SW480 (cell line): ENCODE measurements at regions not wholly inside any gene's neighbourhood (a gene's known extent, or its start where the extent isn't known, plus 50 kb on each side); places are given as distances from the start of the nearest gene placed in this dataset.
"Not testable (repeated sequence)": the region's sequence is repeated elsewhere in the genome, so short reads cannot be mapped to it uniquely, and the experiment has no call there.

Source experiments
- DNase-seq: peaks from one replicate; pipeline ENCODE4 v3.0.0-alpha.2; 2016; ENCODE audit warnings: low spot score

DNA sequence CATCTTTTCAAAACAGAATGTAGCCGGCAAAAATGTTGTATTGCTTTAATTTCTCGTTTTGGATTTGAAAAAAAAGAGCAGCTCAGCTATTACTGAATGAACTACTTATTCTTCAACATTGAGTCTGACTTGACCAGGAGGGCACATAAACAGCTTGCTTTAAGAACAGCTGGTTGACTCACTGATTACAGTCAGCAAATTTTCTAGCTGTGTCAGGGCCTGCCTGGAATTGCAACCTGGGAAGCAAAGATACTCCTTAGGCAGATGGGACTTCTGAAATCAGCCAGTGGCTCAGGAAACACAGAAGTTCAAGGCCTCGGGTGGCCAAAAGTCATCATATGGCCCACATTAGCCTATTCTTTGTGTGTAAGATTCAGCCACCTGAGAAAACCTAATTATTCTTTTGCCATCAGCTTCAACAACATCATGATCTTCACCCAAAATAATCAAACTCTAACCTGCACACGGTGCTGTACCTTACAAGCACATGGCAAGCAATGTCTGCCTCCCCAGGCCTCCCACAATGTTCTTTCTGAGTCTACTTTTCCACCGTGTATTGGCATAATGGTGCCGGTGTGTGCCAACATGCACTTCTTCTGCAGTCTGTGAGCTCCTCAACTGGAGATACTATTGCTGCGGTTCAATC, 307.2 kb downstream of the HHIPL2 start:
- DNase-seq = no peak

DNA sequence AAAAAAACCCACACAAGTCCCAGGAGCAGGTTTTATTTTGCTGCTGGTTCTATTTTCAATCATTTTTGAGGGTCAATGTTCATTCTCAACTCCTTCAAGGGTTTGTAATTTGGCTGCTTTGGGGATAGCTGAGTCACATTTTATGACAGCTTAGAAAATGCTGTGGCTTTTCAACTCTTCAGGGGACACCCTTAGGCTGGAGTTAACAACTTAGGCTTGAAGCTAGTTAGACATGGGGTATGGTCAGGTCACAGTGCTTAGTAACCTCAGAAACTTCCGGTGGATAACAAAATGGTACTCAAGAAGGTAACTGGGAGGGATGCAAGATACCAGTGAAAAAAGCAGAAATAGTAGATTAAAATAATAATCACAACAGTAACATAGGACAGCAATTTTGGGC, 308.8 kb downstream of the HHIPL2 start:
- DNase-seq = no peak

DNA sequence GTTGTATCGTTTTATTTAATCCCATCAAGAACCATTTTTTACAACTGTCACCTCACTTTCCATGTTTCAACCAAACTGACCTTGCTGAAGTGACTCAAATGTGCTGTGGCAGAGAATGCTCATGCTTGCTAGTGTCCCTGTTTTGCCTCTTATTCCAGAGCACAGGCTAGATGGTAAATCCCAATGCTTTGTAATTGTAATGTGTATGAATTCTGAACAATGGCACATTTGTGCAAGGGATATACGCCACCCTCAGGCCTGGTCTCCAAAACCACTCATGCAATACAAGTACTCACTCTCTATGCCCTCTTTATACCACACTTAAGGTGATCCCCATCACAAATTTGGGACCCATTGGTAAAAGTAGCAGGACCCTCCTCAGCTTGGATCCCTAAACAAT, 313.6 kb downstream of the HHIPL2 start:
- DNase-seq = no peak

DNA sequence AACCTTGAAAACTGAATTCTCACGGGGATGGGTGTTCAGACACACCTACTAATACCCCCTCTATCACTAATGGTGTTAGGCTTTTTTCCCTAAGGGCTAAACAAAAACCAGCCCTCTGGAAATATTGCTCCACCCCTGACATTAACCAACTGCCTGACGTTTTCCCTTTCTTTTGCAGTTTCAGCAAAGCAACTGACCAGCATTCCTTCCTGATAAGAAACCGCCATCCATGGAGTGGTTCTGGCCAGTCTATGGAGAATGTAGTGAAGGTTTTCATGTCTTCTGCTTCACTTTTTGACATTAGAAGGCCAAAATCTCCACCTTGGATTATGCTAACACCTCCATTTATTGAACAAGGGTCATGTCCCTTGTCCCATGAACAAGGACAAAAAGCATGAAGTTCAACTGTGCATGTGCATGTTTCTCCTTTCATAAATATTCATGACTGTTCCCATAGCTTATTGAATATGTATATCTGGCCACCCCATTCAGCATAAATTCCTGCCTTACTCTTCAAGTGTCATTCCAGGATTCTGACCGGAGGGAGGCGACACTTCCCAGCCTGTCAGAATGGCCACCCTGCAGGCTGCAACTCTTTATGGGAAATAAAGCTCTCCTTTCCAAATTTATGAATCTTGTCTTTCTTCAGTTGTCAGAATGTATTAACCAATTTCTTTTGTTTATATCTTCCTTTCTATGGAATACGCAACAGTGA, 314.3 kb downstream of the HHIPL2 start:
- no peak for DNase-seq

DNA sequence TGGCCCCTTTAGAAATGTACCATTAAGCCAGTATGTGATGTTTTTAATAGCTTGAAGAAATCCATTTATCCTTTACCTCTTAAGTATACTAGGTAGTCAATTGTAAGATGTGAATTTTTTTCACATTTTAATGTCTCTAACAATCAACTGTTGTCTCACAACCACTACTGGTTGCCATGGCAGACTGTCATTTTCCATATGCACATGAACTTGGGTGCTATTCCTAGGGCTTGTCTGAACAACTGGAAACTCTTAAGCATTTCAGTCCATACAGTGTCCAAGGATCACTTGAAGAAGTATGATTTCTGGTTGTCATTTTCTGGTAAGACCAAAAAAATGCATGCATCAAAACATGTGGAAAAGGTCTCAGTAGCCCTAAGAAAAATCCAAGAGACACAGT, 315.1 kb downstream of the HHIPL2 start:
- DNase-seq = no peak

DNA sequence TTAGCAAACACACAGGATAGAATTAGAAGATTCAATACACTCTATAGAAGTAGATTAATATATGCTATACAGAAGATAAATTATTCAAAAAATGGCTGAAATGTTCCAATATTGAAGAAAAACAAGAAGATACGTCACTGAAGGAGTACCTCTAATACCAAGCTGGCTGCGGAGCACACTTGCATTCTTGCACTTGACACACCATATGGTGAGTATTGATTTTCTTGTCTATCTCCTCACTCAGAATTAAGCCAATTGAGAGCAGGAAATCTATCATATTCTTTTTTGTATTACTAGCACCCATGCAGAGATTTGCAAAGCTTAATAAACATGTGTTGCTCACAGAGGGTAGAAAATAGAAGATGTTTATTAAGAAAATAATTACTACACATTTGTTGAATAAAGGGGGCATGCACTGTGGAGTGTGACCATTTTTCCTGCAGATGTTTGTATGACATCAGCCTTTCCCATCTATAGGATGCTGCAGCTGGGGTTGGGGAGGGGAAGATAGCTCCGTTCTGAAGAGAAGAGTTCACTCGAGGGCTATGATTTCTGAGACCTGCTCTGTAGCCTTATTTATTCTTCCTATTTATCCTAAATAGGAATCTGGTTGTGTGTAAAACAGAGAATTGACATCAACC, 318.1 kb downstream of the HHIPL2 start:
- no peak for DNase-seq

DNA sequence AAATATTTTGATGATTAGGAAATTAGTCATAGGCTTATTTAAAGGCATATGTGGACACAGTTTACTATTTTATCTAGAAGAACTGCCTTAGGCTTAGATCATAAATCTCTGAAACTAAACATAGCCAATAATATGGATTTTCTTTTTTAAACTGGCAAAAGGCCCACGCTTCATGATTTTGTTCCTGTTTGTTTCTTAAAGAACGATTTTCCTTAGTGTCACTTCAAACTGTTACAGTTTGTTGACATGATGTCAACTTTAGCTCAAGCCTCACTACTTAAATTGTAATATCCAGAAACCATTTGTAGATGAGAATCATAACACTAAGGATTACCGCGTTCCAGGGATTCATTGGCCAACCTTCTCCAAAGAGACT, 322.6 kb downstream of the HHIPL2 start:
- DNase-seq = no peak

DNA sequence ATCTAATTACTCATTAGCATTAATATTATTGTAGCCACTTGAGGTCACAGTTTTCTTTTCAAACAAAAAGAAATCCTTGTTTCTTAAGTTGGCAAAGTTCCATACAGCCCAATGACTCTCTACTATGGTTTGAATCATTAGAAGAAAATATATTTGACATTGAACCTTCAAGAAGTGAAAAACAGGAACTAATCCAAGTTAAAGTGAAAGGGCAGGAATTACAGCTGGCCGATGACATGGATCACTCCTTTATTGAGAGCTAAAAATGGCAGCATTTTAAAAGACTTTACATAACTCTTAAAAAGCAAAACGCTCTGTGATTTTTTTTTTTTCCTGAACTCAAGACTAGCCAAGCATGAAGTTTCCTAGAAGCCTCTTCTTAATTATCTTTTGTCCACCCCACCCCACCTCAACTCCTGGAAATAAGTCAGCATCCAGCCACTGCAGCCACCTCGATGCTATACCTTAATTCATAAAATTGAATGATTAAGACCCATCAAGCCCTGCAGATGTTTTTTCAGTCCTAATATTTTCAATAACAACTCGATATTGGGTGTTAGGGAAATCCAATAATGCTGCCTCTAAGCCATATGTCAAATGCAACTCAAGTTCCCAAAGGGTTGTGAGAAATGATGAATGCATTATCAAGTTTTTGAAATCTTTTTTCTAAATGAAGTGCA, 323.1 kb downstream of the HHIPL2 start:
- no peak for DNase-seq

DNA sequence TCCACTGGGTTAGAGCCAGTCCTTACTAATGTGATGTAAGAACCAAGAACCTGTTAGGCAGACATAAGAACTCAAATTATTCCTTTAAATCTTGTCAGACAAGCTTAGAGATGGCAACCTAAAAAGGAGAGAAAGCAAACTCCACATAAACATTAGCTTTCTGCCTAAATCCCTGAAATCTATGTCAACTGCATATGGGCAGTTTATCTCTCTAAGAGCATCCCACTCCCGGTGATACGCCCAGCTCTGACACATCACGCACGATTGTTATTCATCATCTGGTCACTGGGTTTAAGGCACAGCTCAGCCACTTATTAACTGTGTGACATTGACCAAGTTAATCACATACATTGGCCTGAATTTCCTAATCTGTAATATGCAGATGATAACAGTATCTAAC, 323.7 kb downstream of the HHIPL2 start:
- DNase-seq = no peak

DNA sequence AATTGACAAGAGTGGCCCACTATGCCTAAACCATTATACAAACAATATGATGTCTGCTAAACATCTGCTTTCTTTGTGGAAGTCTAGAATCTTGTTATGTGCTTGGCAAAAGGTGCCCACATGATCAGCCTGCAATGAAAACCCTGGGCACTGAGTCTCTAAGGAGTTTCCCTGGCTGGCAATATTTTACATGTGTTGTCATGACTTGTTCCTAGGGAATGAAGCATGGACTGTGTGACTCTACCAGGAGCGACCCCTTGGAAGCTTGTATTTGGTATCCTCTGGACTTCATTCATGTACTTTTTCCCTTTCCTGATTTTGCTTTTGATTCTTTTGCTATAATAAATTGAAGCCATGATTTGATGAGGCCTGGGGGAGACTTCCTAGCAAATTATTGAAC, 324.9 kb downstream of the HHIPL2 start:
- no peak for DNase-seq

DNA sequence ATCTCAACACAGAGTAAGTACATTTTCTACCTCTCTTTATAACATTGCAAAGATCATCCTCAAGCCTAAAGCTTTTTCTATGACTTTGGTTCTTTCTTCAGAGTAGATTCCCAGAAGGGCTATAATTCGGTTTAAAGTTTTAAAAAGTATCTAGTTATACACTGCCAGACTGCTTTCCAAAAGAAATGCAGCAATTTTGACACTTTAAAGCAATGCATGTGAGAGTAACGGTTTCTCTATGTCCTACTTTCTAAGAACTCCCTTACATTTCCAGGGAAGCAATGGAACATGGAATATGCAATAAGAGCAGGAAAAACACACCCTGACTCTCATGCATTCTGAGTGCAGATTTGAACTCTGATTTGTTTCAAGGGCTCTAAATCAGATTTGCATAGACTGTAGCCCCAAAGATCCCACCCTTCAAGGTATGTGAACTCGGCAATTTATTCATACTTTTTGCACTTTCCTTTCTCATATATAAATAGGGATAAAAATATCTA, 331.6 kb downstream of the HHIPL2 start:
- no peak for DNase-seq

DNA sequence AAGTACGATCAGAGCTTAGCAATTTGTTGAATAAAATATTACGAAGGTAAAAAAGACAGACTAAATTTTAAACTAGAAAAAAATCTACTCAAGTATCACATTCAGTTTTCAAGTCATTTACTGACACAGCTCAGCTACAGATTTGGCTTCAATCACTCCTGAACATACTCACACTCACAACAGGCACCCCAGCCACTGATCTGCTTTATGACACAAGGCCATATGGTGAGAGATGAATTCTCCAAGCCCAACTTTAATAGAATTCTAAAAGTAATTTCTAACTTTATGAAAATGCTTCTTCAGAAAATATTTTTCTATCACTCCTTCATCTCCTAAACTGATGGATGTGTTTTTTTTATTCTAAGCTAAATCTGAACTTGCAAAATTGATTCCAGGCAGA, 337.1 kb downstream of the HHIPL2 start:
- no peak for DNase-seq

DNA sequence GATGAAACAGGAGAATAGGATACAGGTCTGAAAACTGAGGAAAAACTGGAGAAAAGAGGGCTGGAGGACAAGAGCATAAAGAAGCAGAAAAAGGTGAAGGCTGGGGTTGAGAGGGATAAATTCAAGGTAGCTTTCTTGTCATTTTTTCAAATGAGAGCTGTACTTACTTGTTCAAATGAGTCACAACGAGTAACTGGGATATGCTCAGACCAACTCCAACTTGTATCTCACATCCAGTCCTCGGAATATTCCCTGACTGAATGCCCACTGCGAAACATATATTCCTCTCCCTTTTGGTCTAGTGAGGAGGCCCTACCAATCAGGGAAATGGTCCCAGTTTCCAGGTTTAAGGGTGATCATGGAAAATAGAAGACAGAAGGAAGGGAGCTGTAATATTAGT, 343.4 kb downstream of the HHIPL2 start:
- no peak for DNase-seq

DNA sequence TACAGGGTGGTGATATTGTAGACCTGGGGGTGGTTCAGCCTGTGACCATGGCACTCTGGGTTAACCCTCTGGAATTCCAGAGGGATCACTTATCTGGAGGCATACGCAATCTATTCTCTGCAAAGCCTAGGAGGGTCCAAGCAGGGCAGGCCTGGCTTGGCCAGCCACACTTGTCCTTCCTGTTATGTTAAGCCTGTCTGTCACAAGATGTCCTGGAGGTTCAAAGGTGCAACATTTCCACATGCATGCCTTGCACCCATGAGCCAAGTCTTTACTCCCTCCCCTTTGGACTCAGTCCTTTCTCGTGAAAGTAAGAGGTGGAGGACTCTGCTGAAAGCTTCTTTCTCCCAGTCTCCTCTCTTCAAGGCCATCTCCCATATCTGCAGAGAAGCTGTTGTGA, 345.1 kb downstream of the HHIPL2 start:
- DNase-seq = no peak

DNA sequence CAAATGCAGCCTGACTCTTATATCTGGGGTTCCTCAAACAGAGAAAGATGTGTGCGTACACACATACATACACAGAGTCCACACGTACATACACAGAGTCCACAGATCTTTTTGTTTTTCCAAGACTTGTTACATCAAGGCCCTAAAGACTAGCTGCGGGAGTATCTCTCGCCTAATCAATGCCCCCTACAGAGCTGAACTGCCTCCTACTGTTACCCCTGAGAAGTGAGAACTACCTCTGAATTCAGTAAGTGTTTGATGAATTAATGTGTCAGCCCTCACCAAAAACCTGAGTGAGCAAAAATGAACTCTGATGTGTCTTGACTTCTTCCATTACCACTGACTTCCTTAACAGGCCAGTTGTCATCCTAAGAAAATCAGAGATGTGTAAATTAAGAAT, 351.2 kb downstream of the HHIPL2 start:
- DNase-seq = no peak

DNA sequence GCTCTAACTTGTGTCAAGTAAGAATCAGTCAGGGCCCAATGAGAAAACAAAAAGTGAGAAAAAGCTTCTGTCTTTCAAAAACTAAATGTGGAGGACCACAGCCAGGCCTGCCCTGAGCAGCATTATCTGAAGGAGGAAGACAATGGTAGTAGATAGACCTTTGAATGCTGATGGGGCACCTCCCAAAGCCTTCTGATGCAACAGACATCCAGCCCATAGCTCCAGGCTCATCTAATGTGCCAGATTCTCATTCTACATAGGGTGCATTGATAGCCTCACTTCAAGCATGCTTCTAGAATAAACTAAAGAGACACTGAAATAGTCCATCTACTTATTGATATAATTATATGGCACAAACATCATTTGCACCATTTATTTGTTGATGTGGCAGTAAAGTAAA, 351.6 kb downstream of the HHIPL2 start:
- no peak for DNase-seq

DNA sequence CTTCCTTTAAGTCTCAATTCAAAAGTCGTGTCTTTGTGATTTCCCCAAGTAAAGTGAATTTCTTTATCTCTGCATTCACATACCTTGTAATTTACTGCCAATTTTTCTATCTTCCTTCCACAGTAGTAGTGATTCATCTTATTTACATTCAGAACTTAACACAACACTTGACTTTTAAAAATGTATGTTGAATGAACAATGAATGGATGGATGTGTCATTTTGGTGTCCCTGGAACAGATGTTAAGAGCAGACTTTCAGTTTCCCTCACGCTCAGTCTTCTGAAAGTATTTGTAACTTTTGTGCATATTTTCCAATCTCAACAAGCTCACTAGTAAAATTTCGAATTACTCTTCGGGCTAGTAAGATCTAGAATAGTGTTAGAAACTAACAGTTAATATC, 352.0 kb downstream of the HHIPL2 start:
- no peak for DNase-seq

DNA sequence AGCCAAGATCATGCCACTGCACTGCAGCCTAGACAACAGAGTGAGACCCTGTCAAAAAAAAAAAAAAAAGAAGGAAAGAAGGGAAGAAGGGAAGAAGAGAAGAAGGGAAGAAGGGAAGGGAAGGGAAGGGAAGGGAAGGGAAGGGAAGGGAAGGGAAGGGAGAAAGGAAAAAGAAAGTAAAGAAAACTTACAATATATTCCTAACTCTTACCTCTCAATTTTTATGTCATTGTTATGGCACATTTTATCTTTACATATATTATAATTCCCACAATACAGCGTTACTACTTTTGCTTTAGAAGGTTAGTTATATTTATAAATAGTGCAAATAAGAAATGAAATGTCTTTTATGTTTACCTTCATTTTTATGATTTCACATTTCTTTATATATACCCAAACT, 358.7 kb downstream of the HHIPL2 start:
- DNase-seq = no peak

DNA sequence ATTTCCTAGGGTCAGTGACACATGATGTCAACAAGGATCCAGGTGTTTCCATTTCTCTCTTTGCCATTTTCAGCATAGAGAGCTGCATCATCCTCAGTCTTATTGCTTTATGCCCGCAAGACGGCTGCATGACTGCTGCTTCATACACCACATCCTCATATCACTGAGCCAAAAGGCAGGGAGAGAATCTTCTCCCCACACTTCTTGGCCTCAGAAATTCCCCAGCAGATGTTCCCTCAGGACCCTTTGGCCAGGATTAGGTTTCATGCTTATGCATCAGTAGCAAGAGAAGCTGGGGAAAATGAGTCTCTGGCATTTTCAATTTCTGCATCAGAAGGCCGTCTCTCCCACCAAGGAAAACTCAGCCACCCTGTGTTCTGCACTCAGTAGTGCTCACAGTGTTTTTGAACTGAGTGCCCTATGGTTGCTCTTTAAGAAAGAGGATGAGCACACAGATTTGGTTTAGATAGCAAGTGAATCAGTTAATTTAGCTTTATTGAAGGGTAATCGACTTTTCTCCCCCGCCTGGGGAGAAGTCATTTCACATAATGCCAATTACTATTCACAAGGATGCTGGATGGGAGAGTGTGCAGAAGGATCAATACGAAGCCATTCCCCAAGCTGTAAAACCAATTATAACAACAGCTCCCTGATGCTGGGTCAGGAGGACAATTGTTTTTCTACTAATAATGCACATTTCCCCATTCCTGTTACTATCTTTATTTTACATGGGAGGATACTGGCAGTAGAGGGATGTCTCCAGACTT, 360.2 kb downstream of the HHIPL2 start:
- no peak for DNase-seq

DNA sequence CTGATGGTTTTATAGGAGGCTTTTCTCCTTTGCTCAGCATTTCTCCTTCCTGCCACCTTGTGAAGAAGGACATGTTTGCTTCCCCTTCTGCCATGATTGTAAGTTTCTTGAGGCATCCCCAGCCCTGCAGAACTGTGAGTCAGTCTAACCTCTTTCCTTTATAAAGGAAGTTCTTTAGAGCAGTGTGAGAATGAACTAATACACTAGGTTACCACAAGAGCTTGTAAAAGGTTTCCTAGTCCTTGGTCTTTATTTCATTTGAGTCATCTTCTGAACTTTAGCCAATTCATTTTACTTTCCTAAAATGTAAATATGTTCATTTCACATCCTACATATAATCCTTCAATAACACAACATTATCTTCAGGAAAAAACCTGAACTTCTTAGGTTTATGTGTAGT, 365.3 kb downstream of the HHIPL2 start:
- no peak for DNase-seq

DNA sequence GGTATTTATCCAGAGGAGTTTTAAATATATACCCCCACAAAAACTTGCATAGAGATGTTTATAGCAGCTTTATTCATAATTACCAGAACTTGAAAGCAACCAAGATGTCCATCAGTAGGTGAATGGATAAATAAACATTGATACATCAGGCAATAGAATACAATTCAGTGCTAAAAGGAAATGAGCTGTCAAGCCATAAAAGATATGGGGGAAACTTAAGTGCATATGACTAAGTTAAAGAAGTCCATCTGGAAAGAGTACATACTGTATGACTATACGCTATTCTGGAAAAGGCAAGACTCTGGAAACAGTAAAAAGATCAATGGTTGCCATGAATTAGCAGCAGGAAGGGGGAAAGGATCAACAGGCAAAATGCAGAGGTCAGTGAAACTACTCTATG, 366.7 kb downstream of the HHIPL2 start:
- DNase-seq = no peak

DNA sequence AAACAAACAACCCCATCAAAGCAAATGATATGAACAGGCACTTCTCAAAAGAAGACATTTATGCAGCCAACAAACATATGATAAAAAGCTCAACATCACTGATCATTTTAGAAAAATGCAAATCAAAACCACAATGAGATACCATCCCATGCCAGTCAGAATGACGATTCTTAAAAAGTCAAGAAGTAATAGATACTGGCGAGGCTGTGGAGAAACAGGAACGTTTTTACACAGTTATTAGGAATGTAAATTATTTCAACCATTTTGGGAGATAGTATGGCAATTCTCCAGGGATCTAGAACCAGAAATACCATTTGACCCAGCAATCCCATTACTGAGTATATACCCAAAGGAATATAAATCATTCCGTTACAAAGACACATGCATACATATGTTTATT, 370.4 kb downstream of the HHIPL2 start:
- not testable (repeated sequence) for DNase-seq
